Prostate gland (tissue), 2 donors: ENCODE measurements at regions not wholly inside any gene's neighbourhood (a gene's known extent, or its start where the extent isn't known, plus 50 kb on each side); places are given as distances from the start of the nearest gene placed in this dataset.

ENCODE experiments used
- DNase-seq: peaks from one replicate; pipeline ENCODE4 v3.0.0-alpha.2; 2019; ENCODE audit warnings: low spot score
- H3K27ac ChIP-seq, 2 donors: fragments of 200-600 bp; sonication (generic); 2 replicates each; pipeline ENCODE4 v1.5.1; 2017 to 2019
- H3K27me3 ChIP-seq: fragments of 200-600 bp; sonication (generic); replicated peaks from 2 replicates; pipeline ENCODE4 v1.5.1; 2019; ENCODE audit not compliant: insufficient read depth
- H3K36me3 ChIP-seq, 2 donors: fragments of 200-600 bp; sonication (generic); 1 replicate in 1 of 2; 2 replicates in 1 of 2; pipeline versions ENCODE4 v1.5.1 to v1.8.1; 2017 to 2019
- H3K4me1 ChIP-seq: fragments of 200-600 bp; sonication (generic); replicated peaks from 2 replicates; pipeline ENCODE4 v1.5.1; 2019
- H3K4me3 ChIP-seq, 2 donors: fragments of 200-600 bp; sonication (generic); 2 replicates each; pipeline ENCODE4 v1.5.1; 2017 to 2019
- H3K9me3 ChIP-seq: fragments of 200-600 bp; sonication (generic); 2 replicates; pipeline ENCODE4 v1.5.1; 2017
- POLR2A ChIP-seq: fragments of 450-650 bp; IDR thresholded peaks from one replicate; pipeline ENCODE4 v1.6.1; 2016; ENCODE audit warnings: antibody characterized with exemption, mild to moderate bottlenecking
- POLR2AphosphoS5 ChIP-seq: sonication (generic); formaldehyde crosslinking; IDR thresholded peaks from one replicate; pipeline ENCODE4 v1.6.1; 2017; ENCODE audit warnings: antibody characterized with exemption
- WGBS: methylation state at CpG from one replicate; pipeline ENCODE4 v1.1.5; 2018; 5-methylcytosine and 5-hydroxymethylcytosine counted together
- intact Hi-C: fragments of 100-400 bp; cut with DNase I; formaldehyde crosslinking; loops from one replicate; pipeline ENCODE4 v1.14.2; 2022
- TF ChIP-seq, protein P1 (sequence below), 4 experiments: fragments of 200-600 bp in 2 of 4; fragments of 450-650 bp in 2 of 4; sonication (generic) in 2 of 4; IDR thresholded peaks; 1 replicate in 3 of 4; 2 replicates in 1 of 4; pipeline ENCODE4 v1.5.1; 2016 to 2019; ENCODE audit warnings: antibody characterized with exemption in 4 of 4, mild to moderate bottlenecking in 2 of 4, moderate library complexity in 2 of 4

DNA sequence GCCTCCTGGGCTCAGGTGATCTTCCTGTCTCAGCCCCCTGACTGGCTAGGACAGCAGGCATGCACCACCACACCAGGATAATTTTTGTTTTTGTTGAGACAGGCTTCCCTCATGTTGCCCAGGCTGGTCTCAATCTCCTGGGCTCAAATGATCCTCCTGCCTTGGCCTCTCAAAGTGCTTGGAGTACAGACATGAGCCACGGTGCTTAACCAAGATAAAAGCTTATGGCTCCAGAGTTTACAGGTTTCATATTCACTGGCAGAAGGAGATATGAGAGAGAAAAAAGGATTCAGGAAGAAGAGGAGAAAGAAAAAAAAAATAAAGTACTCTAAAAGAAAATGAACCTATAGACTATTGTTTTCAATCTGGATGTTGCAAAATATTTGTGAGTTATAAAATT lies 748.8 kb upstream of the NCAM2 start:
- intact Hi-C loops = no loop called here

DNA sequence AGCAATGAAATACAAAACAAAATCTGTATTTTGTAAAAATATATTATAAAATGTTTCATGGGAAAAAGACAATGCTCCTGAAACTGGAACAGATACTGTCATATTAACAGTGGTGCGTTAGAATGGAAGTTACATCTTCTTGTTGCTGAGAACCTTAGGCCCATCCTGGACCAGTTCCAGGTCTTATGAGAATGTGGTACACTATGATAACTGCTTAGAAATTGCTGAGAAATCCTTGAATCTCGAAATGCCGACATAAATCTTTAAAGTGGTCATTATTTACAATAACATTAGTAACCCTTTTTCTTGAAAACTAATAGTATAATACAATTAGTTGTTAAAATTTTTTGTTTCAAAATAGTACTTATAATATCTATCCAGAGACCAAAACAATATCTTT lies 747.9 kb upstream of the NCAM2 start:
- H3K27ac ChIP-seq = no peak overlapping the region
- 51% methylated on average over 3 of the region's 3 CpGs for WGBS
- no peaks in the 10 kb centered on the region for H3K4me1 ChIP-seq
- intact Hi-C loops = no loop called here
- no peaks in the 10 kb centered on the region for H3K9me3 ChIP-seq
- DNase-seq = no peak
- no peaks in the 10 kb centered on the region for H3K27me3 ChIP-seq
- no peaks in the 10 kb centered on the region for H3K36me3 ChIP-seq
- H3K4me3 ChIP-seq = no peak overlapping the region
- TF ChIP-seq POLR2AphosphoS5 (no peak), POLR2A (no peak)
- TF ChIP-seq, protein P1, sequence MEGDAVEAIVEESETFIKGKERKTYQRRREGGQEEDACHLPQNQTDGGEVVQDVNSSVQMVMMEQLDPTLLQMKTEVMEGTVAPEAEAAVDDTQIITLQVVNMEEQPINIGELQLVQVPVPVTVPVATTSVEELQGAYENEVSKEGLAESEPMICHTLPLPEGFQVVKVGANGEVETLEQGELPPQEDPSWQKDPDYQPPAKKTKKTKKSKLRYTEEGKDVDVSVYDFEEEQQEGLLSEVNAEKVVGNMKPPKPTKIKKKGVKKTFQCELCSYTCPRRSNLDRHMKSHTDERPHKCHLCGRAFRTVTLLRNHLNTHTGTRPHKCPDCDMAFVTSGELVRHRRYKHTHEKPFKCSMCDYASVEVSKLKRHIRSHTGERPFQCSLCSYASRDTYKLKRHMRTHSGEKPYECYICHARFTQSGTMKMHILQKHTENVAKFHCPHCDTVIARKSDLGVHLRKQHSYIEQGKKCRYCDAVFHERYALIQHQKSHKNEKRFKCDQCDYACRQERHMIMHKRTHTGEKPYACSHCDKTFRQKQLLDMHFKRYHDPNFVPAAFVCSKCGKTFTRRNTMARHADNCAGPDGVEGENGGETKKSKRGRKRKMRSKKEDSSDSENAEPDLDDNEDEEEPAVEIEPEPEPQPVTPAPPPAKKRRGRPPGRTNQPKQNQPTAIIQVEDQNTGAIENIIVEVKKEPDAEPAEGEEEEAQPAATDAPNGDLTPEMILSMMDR (IDR thresholded peaks at IDR 0.05) = no peak

More for the DNA sequence above, 748.8 kb upstream of the NCAM2 start:
- H3K4me1 ChIP-seq = no peaks in the 10 kb centered on the region
- TF ChIP-seq, protein P1 (IDR thresholded peaks at IDR 0.05) = no peak
- TF ChIP-seq POLR2A (no peak), POLR2AphosphoS5 (no peak)
- no peak for DNase-seq
- no peak overlapping the region for H3K27ac ChIP-seq
- WGBS = 61% methylated on average over 1 of the region's 1 CpG
- H3K27me3 ChIP-seq = no peaks in the 10 kb centered on the region
- H3K4me3 ChIP-seq = no peak overlapping the region
- no peaks in the 10 kb centered on the region for H3K9me3 ChIP-seq
- no peaks in the 10 kb centered on the region for H3K36me3 ChIP-seq

DNA sequence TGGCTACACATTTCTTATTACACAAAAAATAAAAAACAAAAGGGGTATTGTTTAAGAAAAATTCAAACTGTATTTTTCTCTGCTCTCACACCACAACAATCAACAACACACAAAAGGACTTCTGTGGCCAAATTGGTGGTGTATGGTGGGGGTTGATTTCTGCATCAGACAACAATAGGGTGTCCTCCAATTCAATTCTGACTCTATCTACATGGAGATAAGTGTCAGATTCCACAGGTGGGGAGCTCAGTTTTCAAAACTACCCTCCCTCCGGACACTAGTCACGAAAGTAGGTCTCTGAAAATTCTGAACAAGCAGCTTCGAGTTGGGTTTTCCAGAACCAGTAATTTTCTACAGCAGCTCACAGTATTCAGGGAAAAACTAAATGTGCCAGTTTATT lies 744.9 kb upstream of the NCAM2 start:
- Histone ChIP-seq H3K27me3 (no peaks in the 10 kb centered on the region), H3K9me3 (no peaks in the 10 kb centered on the region), H3K27ac (no peak overlapping the region), H3K4me3 (no peak overlapping the region), H3K4me1 (no peaks in the 10 kb centered on the region), H3K36me3 (no peaks in the 10 kb centered on the region)
- 91% methylated on average over 3 of the region's 3 CpGs for WGBS
- intact Hi-C loops = no loop called here
- TF ChIP-seq POLR2AphosphoS5 (no peak), POLR2A (no peak)
- TF ChIP-seq, protein P1 (IDR thresholded peaks at IDR 0.05) = no peak
- no peak for DNase-seq

DNA sequence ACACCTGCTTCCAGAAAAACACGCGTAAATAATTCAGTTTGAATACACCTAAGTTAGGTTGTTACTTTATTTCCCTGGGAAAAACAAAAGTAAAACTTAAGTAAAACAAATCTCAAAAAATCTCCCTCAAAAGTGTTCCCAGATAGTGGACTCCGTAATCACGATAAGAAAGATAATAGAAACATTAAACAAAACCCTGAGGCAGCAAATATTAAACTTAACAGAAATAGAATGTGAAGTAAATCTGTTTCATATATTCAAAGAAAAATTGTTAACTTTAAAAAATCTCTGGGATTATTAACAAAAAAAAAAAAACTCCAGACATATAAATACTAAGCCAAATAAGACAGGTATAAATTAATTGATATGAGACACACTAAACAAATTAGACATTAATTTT lies 743.2 kb upstream of the NCAM2 start:
- WGBS = 81% methylated on average over 4 of the region's 4 CpGs
- Histone ChIP-seq H3K27ac (no peak overlapping the region), H3K27me3 (no peaks in the 10 kb centered on the region), H3K4me3 (no peak overlapping the region), H3K4me1 (no peaks in the 10 kb centered on the region), H3K9me3 (no peaks in the 10 kb centered on the region), H3K36me3 (no peaks in the 10 kb centered on the region)
- DNase-seq = no peak
- TF ChIP-seq POLR2AphosphoS5 = no peak
- TF ChIP-seq, protein P1 (IDR thresholded peaks at IDR 0.05) = no peak
- intact Hi-C loops = no loop called here

DNA sequence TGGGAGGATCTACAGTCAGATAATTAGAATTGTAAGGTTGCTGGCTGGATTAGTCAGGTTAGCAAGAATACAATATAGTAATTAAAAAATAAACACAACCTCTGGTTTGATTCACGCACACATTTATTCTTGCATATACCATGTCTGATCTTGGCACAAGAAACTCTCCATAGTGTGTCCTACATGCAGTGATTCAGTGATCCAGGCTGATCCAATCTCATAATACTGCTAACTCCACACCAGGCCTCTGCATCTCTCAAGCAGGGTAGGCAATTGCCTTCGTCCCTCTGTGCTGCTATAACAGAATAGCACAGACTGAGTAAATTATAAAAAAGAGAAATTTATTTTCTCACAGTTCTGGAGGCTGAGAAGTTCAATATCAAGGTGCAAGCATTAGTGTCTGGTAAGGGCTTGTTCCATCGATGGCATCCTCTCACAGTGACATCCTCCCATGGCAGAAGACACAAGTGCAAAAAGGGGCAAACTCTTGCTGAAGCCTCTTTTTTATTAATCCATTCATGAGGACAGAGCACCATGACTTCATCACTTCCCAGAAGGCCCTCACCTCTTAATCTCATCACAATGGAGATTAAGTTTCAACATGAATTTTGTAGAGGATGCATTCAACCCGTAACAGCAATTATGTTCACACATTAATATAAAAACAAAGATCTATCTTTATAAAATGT lies 741.0 kb upstream of the NCAM2 start:
- Histone ChIP-seq H3K36me3 (no peaks in the 10 kb centered on the region), H3K9me3 (no peaks in the 10 kb centered on the region), H3K4me1 (no peaks in the 10 kb centered on the region), H3K4me3 (no peak overlapping the region), H3K27me3 (no peaks in the 10 kb centered on the region), H3K27ac (no peak overlapping the region)
- no peak for DNase-seq
- WGBS = 73% methylated on average over 4 of the region's 4 CpGs
- intact Hi-C loops = no loop called here
- TF ChIP-seq POLR2AphosphoS5 (no peak), POLR2A (no peak)
- TF ChIP-seq, protein P1 (IDR thresholded peaks at IDR 0.05) = no peak
